HG03571 (cell line): ENCODE measurements at regions not wholly inside any gene's neighbourhood (a gene's known extent, or its start where the extent isn't known, plus 50 kb on each side); places are given as distances from the start of the nearest gene placed in this dataset.
"Not testable (repeated sequence)": the region's sequence is repeated elsewhere in the genome, so short reads cannot be mapped to it uniquely, and the experiment has no call there.

ENCODE experiments used
- ATAC-seq: cut with Tn5 transposase; IDR thresholded peaks from one replicate; pipeline ENCODE4 v1.9.1; 2021; ENCODE audit not compliant: unreplicated experiment

- no peak for ATAC-seq
Measured at GRCh38 chr2:51995293-51995692, 963.4 kb upstream of the NRXN1 start.

DNA sequence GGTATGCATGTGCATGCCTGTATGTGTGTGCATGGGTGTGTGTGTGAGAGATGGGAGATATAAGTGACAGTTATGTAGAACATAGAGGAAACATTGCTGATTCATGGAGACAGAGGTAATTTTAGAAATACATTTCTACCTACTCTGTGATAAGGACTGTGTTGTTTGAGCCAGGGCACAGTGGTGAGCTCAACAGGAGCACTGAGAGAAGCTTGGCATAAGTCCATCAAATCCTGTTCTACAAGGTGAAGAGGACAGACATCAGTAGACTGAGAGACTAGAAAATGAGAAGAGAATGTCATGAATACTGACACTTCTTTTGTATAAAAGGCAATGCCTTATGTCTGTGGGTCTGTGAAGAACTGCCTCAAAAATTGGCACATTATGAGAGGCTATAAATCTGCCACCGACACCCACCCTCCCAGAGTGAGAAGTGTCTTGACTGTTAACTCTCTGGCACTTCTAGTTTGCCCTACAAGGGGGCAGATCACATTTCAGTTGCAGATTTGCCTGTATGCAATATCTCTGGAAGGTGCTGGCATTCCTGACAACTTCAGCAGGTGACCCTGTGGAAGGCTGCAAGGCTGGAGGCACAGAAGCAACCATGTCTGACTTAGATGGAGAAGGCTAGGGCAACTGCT lies 962.3 kb upstream of the NRXN1 start:
- no peak for ATAC-seq

GRCh38 chr2:51990684-51991083 lies 958.8 kb upstream of the NRXN1 start:
- ATAC-seq: no peak

GRCh38 chr2:51986101-51986500 lies 954.2 kb upstream of the NRXN1 start:
- ATAC-seq: no peak

- no peak for ATAC-seq
Measured at GRCh38 chr2:51981783-51982182, 949.9 kb upstream of the NRXN1 start.

DNA sequence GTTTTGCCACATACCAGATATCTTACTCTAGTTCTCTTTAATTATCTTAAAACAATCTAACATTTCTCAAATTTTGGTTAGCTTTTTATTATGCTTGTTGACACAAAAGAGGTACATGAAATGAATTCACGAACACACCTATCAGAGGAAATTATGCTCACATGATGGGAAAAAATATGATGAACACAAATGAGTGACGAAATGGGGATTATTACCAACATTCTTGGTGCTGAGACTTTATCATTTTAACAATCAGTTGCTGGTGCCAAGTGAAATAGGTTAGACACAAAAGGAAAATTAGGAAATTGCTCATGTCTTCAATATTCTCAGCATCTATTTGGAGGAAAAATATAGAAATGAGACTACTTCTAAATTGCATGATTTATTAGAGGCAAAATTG lies 944.7 kb upstream of the NRXN1 start:
- ATAC-seq: no peak

DNA sequence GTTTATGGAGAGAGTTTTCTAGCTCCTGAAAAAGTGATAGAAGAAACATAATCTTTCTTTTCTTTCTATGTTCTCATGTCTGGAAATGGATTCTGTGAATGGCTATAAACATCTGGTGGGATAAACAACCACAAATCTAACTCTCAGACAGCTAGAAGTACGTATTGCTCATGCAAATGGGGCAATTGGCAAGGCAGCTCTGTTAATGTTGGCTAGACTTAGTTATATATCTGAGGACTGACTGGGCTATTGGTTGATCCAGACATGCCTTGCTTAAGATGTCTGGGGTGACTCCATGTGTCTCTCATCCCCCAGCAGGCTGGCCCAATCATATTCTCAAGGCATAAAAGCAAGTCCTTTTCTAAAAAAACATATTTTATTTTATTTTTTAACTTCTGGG lies 939.2 kb upstream of the NRXN1 start:
- ATAC-seq: no peak

GRCh38 chr2:51969347-51969746 lies 937.4 kb upstream of the NRXN1 start:
- no peak for ATAC-seq

- ATAC-seq: no peak
Measured at GRCh38 chr2:51960841-51961335, 929.0 kb upstream of the NRXN1 start.

- no peak for ATAC-seq
Measured at GRCh38 chr2:51960281-51960680, 928.3 kb upstream of the NRXN1 start.

GRCh38 chr2:51959696-51960095 lies 927.8 kb upstream of the NRXN1 start:
- no peak for ATAC-seq

DNA sequence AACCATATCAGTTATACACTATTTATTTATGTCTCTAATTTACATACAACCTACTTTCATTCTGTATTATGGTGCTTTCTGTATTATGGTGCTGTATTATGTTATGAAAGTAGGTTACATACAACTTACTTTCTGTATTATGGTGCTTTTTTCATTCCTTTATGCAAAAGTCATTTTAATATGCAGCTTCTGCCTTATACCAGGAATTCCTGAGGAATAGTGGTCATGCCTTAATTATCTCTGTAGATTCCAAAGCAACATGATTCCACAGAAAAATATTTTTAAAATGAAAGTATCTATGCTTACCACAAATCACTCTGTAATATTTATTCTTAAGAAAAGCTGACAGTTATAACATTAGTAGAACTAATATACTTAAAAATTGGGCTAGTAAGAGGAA lies 922.0 kb upstream of the NRXN1 start:
- no peak for ATAC-seq

GRCh38 chr2:51921076-51921475 lies 889.1 kb upstream of the NRXN1 start:
- ATAC-seq: no peak

GRCh38 chr2:51920509-51920908 lies 888.6 kb upstream of the NRXN1 start:
- ATAC-seq: no peak

DNA sequence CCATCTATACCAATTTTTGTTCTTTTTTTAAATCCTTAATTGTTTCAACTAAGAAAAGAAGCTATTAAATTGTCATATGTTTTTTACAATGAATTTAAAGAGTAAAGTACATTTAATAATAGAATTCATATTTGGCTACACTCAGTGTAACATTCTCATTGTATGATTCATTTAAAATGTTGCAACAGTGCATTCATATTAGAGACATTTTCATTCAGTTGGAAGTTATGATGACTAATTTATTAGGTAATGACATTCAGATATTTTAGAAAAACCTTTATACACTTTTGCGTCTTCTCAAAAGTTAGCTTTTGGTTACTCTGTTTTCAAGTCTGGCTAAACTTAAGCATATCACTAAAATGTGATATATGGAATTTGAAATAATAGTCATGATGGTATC lies 887.5 kb upstream of the NRXN1 start:
- no peak for ATAC-seq

- ATAC-seq: no peak
Measured at GRCh38 chr2:51918113-51918512, 886.2 kb upstream of the NRXN1 start.

- no peak for ATAC-seq
Measured at GRCh38 chr2:51903728-51904127, 871.8 kb upstream of the NRXN1 start.

GRCh38 chr2:51899643-51900042 lies 867.7 kb upstream of the NRXN1 start:
- no peak for ATAC-seq

GRCh38 chr2:51894584-51894983 lies 862.7 kb upstream of the NRXN1 start:
- ATAC-seq: not testable (repeated sequence)

DNA sequence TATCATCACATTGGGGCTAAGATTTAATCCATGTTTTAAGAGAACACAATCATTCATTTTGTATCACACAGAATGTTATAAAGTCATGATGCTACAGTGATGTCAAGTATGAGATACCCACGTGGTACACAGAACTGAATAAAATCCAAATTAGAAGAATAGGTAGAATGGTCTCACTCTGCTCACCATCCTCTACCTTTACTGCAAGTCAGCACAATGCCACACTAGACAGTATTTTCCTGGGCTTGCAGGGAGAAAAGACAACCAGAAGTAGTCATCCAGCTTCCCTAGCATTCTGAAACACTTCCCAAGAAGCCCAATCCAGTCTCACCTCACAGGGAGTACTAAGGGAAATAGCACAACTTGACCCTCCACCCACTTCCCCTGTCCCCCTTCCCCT lies 856.2 kb upstream of the NRXN1 start:
- no peak for ATAC-seq

DNA sequence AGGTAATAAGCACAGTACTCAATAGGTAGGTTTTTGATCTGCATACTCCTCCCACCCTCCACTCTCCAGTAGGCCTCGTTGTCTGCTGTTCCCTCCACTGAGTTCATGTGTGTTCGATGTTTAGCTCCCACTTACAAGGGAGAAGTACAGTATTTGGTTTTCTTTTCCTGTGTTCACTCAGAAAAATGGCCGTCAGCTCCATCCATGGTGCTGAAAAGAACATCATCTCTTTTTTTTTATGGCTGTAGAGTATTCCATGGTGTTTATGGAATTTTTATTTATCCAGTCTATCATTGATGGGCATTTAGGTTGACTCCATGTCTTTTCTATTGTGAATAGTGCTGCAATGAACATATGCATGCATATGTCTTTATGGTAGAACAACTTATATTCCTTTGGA lies 849.7 kb upstream of the NRXN1 start:
- ATAC-seq: no peak

DNA sequence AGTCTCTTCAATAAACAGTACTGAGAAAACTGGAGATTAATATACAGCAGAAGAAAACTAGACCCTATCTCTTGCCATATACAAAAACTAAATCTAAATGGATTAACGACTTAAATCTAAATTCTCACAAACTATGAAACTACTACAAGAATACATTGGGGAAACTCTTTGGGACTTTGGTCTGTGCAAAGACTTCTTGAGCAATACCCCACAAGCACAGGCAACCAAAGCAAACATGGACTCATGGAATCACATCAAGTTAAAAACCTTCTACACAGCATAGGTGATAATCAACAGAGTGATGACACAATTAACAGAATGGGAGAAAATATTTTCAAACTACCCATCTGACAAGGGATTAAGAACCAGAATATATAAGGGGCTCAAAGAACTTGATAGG lies 848.2 kb upstream of the NRXN1 start:
- ATAC-seq: no peak

DNA sequence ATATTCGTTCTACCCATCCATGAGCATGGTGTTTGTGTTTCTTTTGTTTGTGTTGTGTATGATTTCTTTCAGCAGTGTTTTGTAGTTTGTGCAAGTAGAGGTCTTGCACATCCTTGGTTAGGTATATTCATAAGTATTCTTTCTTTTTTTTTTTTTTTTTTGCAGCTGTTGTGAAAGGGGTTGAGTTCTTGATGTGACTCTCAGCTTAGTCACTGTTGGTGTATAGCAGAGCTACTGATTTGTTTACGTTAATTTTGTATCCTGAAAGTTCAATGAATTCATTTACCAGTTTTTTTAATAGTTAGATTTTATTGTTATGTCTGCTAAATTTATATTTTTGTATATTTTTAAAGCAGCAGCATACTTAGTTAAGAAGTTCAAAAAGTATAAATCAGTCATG lies 834.4 kb upstream of the NRXN1 start:
- ATAC-seq: no peak
